ENCODE measurements at regions not wholly inside any gene's neighbourhood (a gene's known extent, or its start where the extent isn't known, plus 50 kb on each side); places are given as distances from the start of the nearest gene placed in this dataset.
"Not testable (repeated sequence)": the region's sequence is repeated elsewhere in the genome, so short reads cannot be mapped to it uniquely, and the experiment has no call there.

DNA sequence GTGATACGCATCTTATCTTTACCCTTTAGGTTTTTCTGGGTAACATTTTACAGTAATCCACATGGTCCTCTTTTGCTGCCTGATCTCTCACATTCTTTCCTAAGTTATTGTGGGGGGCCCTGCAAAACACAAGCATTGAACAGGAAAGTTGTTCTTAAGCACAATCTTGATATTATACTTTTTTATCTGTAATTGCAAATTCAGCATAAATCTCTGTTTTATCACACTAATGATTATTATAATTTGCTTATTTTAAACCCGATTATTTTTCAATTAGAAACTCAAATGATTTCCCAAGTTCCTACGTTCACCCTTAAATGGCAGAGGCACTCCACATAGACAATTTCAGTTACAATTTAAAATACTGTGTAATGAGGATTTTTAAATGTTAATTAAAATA lies 386.0 kb upstream of the GYPC start:
- no peaks in the 10 kb centered on the region for H3K36me3 ChIP-seq (ENCODE audit: control insufficient read depth in 2 of 2, insufficient read depth in 2 of 2, low read length in 1 of 2)
- DNase-seq (ENCODE audit: low read depth in 6 of 9, low spot score in 9 of 9), result no peak
- 97% methylated on average over 3 of the region's 3 CpGs for WGBS
- H3K9me3 ChIP-seq (ENCODE audit: control insufficient read depth in 2 of 2, insufficient read depth in 1 of 2, low read length in 1 of 2), result no peaks in the 10 kb centered on the region
- H3K27me3 ChIP-seq (ENCODE audit: control insufficient read depth in 2 of 2, insufficient read depth in 1 of 2, low read length in 1 of 2), result no peaks in the 10 kb centered on the region
- no peak overlapping the region for H3K27ac ChIP-seq (ENCODE audit: low read depth in 1 of 2, low read length in 1 of 2)
- no peaks in the 10 kb centered on the region for H3K4me1 ChIP-seq (ENCODE audit: control insufficient read depth in 2 of 2, insufficient read depth in 2 of 2, low read length in 2 of 2)
- H3K4me3 ChIP-seq (ENCODE audit: low read length in 2 of 2), result no peak overlapping the region

GRCh38 chr2:126270587-126270986 lies 385.4 kb upstream of the GYPC start:
- H3K27me3 ChIP-seq (ENCODE audit: control insufficient read depth in 2 of 2, insufficient read depth in 1 of 2, low read length in 1 of 2), result no peaks in the 10 kb centered on the region
- 41% methylated on average over 2 of the region's 2 CpGs for WGBS
- DNase-seq (ENCODE audit: low read depth in 6 of 9, low spot score in 9 of 9), result no peak

DNA sequence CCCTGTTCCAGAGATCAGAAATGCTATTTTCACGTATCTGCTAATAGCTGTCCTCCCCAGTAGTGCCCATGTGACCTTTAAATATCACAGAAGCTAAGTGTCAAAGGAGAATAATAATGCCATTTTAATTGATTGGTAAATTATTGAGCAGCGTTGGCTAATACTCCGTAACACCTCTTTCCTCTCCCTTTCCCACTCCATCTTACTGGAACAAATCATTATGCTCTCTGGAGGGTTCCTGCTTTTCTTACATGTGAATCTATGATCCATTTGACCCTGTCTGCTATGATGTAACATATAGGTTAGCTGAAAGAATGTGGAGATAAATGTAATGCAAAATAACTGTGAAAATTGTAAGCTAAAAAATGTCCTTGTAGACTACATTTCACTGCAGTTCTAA lies 383.6 kb upstream of the GYPC start:
- Histone ChIP-seq H3K4me3 (ENCODE audit: low read length in 2 of 2) (no peak overlapping the region), H3K36me3 (ENCODE audit: control insufficient read depth in 2 of 2, insufficient read depth in 2 of 2, low read length in 1 of 2) (no peaks in the 10 kb centered on the region), H3K4me1 (ENCODE audit: control insufficient read depth in 2 of 2, insufficient read depth in 2 of 2, low read length in 2 of 2) (no peaks in the 10 kb centered on the region), H3K27me3 (ENCODE audit: control insufficient read depth in 2 of 2, insufficient read depth in 1 of 2, low read length in 1 of 2) (no peaks in the 10 kb centered on the region), H3K27ac (ENCODE audit: low read depth in 1 of 2, low read length in 1 of 2) (no peak overlapping the region), H3K9me3 (ENCODE audit: control insufficient read depth in 2 of 2, insufficient read depth in 1 of 2, low read length in 1 of 2) (no peaks in the 10 kb centered on the region)
- DNase-seq (ENCODE audit: low read depth in 6 of 9, low spot score in 9 of 9), result no peak
- 76% methylated on average over 3 of the region's 3 CpGs for WGBS

More at GRCh38 chr2:126270587-126270986, 385.4 kb upstream of the GYPC start:
- Histone ChIP-seq H3K27ac (ENCODE audit: low read depth in 1 of 2, low read length in 1 of 2) (no peak overlapping the region), H3K9me3 (ENCODE audit: control insufficient read depth in 2 of 2, insufficient read depth in 1 of 2, low read length in 1 of 2) (no peaks in the 10 kb centered on the region), H3K4me3 (ENCODE audit: low read length in 2 of 2) (no peak overlapping the region), H3K4me1 (ENCODE audit: control insufficient read depth in 2 of 2, insufficient read depth in 2 of 2, low read length in 2 of 2) (no peaks in the 10 kb centered on the region), H3K36me3 (ENCODE audit: control insufficient read depth in 2 of 2, insufficient read depth in 2 of 2, low read length in 1 of 2) (no peaks in the 10 kb centered on the region)

DNA sequence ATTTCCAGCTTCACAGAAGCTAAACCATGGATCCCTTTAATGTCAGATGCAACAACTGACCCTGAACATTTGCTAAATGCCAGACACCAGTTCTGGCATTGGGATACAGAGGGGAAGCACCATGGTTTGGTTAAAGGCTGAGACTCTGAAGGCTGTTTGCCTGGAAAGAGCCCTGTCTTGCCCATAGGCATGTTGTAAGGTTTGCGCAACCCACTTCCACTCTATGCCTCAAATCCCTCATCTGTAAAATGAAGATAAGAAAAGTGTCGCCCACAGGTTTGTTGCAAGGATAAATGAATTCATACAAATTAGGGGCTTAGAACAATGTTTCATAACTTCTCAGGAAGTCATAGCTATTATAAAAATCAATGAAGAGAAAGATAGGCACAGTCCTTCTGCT lies 380.9 kb upstream of the GYPC start:
- H3K4me1 ChIP-seq (ENCODE audit: control insufficient read depth in 2 of 2, insufficient read depth in 2 of 2, low read length in 2 of 2), result no peaks in the 10 kb centered on the region
- H3K4me3 ChIP-seq (ENCODE audit: low read length in 2 of 2), result no peak overlapping the region
- H3K9me3 ChIP-seq (ENCODE audit: control insufficient read depth in 2 of 2, insufficient read depth in 1 of 2, low read length in 1 of 2), result no peaks in the 10 kb centered on the region
- no peak overlapping the region for H3K27ac ChIP-seq (ENCODE audit: low read depth in 1 of 2, low read length in 1 of 2)
- no peaks in the 10 kb centered on the region for H3K27me3 ChIP-seq (ENCODE audit: control insufficient read depth in 2 of 2, insufficient read depth in 1 of 2, low read length in 1 of 2)
- DNase-seq (ENCODE audit: low read depth in 6 of 9, low spot score in 9 of 9), result no peak
- WGBS, result 82% methylated on average over 2 of the region's 2 CpGs
- no peaks in the 10 kb centered on the region for H3K36me3 ChIP-seq (ENCODE audit: control insufficient read depth in 2 of 2, insufficient read depth in 2 of 2, low read length in 1 of 2)

DNA sequence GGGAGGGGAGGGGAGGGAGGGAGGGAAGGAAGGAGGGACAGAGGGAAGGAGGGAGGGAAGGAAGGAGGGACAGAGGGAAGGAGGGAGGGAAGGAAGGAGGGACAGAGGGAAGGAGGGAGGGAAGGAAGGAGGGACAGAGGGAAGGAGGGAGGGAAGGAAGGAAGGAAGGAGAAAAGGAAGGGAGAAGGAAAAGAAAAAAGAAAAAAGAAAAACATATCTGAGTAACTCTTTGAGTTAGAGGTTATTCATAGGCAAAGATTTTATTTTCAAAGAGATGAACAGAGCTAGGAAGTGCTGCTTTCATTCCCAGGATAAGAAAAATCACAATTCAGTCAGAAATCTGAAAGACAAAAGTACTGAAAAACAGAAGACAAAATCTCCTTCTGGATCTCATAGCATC lies 379.7 kb upstream of the GYPC start:
- DNase-seq (ENCODE audit: low read depth in 6 of 9, low spot score in 9 of 9); H3K4me1 ChIP-seq (ENCODE audit: control insufficient read depth in 2 of 2, insufficient read depth in 2 of 2, low read length in 2 of 2); H3K9me3 ChIP-seq (ENCODE audit: control insufficient read depth in 2 of 2, insufficient read depth in 1 of 2, low read length in 1 of 2): not testable (repeated sequence)

GRCh38 chr2:126288362-126288761 lies 367.6 kb upstream of the GYPC start:
- H3K36me3 ChIP-seq (ENCODE audit: control insufficient read depth in 2 of 2, insufficient read depth in 2 of 2, low read length in 1 of 2), result no peaks in the 10 kb centered on the region
- no peaks in the 10 kb centered on the region for H3K4me1 ChIP-seq (ENCODE audit: control insufficient read depth in 2 of 2, insufficient read depth in 2 of 2, low read length in 2 of 2)
- no peak overlapping the region for H3K4me3 ChIP-seq (ENCODE audit: low read length in 2 of 2)
- H3K27ac ChIP-seq (ENCODE audit: low read depth in 1 of 2, low read length in 1 of 2), result no peak overlapping the region
- no peaks in the 10 kb centered on the region for H3K27me3 ChIP-seq (ENCODE audit: control insufficient read depth in 2 of 2, insufficient read depth in 1 of 2, low read length in 1 of 2)
- WGBS, result 91% methylated on average over 1 of the region's 1 CpG
- no peak for DNase-seq (ENCODE audit: low read depth in 6 of 9, low spot score in 9 of 9)
- no peaks in the 10 kb centered on the region for H3K9me3 ChIP-seq (ENCODE audit: control insufficient read depth in 2 of 2, insufficient read depth in 1 of 2, low read length in 1 of 2)

More for the DNA sequence above, 379.7 kb upstream of the GYPC start:
- H3K4me3 ChIP-seq (ENCODE audit: low read length in 2 of 2); H3K27me3 ChIP-seq (ENCODE audit: control insufficient read depth in 2 of 2, insufficient read depth in 1 of 2, low read length in 1 of 2); H3K36me3 ChIP-seq (ENCODE audit: control insufficient read depth in 2 of 2, insufficient read depth in 2 of 2, low read length in 1 of 2); H3K27ac ChIP-seq (ENCODE audit: low read depth in 1 of 2, low read length in 1 of 2): not testable (repeated sequence)

- not testable (repeated sequence) for DNase-seq (ENCODE audit: low read depth in 6 of 9, low spot score in 9 of 9); H3K27me3 ChIP-seq (ENCODE audit: control insufficient read depth in 2 of 2, insufficient read depth in 1 of 2, low read length in 1 of 2); H3K9me3 ChIP-seq (ENCODE audit: control insufficient read depth in 2 of 2, insufficient read depth in 1 of 2, low read length in 1 of 2); H3K4me3 ChIP-seq (ENCODE audit: low read length in 2 of 2); H3K36me3 ChIP-seq (ENCODE audit: control insufficient read depth in 2 of 2, insufficient read depth in 2 of 2, low read length in 1 of 2); H3K27ac ChIP-seq (ENCODE audit: low read depth in 1 of 2, low read length in 1 of 2); H3K4me1 ChIP-seq (ENCODE audit: control insufficient read depth in 2 of 2, insufficient read depth in 2 of 2, low read length in 2 of 2)
- 96% methylated on average over 1 of the region's 1 CpG for WGBS
Observed at GRCh38 chr2:126293962-126294361, 362.0 kb upstream of the GYPC start.

DNA sequence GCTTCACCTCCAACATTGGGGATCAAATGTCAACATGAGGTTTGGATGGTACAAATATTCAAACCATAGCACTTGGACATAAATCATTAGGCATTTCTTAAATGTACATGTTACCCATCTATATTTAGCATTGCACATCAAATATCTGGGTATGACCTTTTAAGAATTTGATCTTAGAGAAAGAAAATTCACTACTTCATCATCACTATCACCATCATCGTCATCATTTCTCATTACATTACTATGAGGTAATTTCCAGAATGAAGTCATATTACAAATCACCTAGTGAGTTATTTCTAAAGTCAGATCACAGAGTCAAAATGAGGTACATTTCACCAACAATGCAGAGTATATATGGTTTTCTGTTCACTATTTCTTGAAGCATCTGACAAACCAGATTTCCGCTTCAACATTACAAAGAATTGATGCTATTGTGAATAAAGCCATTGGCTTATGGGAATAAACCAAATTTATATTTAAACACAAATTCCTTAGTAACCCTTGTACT lies 356.4 kb upstream of the GYPC start:
- DNase-seq (ENCODE audit: low read depth in 6 of 9, low spot score in 9 of 9), result no peak
- Histone ChIP-seq H3K9me3 (ENCODE audit: control insufficient read depth in 2 of 2, insufficient read depth in 1 of 2, low read length in 1 of 2) (no peaks in the 10 kb centered on the region), H3K4me1 (ENCODE audit: control insufficient read depth in 2 of 2, insufficient read depth in 2 of 2, low read length in 2 of 2) (no peaks in the 10 kb centered on the region), H3K36me3 (ENCODE audit: control insufficient read depth in 2 of 2, insufficient read depth in 2 of 2, low read length in 1 of 2) (no peaks in the 10 kb centered on the region), H3K27me3 (ENCODE audit: control insufficient read depth in 2 of 2, insufficient read depth in 1 of 2, low read length in 1 of 2) (no peaks in the 10 kb centered on the region), H3K4me3 (ENCODE audit: low read length in 2 of 2) (no peak overlapping the region), H3K27ac (ENCODE audit: low read depth in 1 of 2, low read length in 1 of 2) (no peak overlapping the region)
- WGBS, result 95% methylated on average over 2 of the region's 2 CpGs

GRCh38 chr2:126300348-126300747 lies 355.6 kb upstream of the GYPC start:
- no peaks in the 10 kb centered on the region for H3K27me3 ChIP-seq (ENCODE audit: control insufficient read depth in 2 of 2, insufficient read depth in 1 of 2, low read length in 1 of 2)
- no peak for DNase-seq (ENCODE audit: low read depth in 6 of 9, low spot score in 9 of 9)
- no peaks in the 10 kb centered on the region for H3K36me3 ChIP-seq (ENCODE audit: control insufficient read depth in 2 of 2, insufficient read depth in 2 of 2, low read length in 1 of 2)
- no peak overlapping the region for H3K27ac ChIP-seq (ENCODE audit: low read depth in 1 of 2, low read length in 1 of 2)
- H3K4me3 ChIP-seq (ENCODE audit: low read length in 2 of 2), result no peak overlapping the region
- 95% methylated on average over 1 of the region's 1 CpG for WGBS
- no peaks in the 10 kb centered on the region for H3K4me1 ChIP-seq (ENCODE audit: control insufficient read depth in 2 of 2, insufficient read depth in 2 of 2, low read length in 2 of 2)
- no peaks in the 10 kb centered on the region for H3K9me3 ChIP-seq (ENCODE audit: control insufficient read depth in 2 of 2, insufficient read depth in 1 of 2, low read length in 1 of 2)

- Histone ChIP-seq H3K27ac (ENCODE audit: low read depth in 1 of 2, low read length in 1 of 2) (no peak overlapping the region), H3K4me1 (ENCODE audit: control insufficient read depth in 2 of 2, insufficient read depth in 2 of 2, low read length in 2 of 2) (no peaks in the 10 kb centered on the region), H3K9me3 (ENCODE audit: control insufficient read depth in 2 of 2, insufficient read depth in 1 of 2, low read length in 1 of 2) (no peaks in the 10 kb centered on the region), H3K36me3 (ENCODE audit: control insufficient read depth in 2 of 2, insufficient read depth in 2 of 2, low read length in 1 of 2) (no peaks in the 10 kb centered on the region), H3K27me3 (ENCODE audit: control insufficient read depth in 2 of 2, insufficient read depth in 1 of 2, low read length in 1 of 2) (no peaks in the 10 kb centered on the region), H3K4me3 (ENCODE audit: low read length in 2 of 2) (no peak overlapping the region)
- 79% methylated on average over 3 of the region's 3 CpGs for WGBS
- no peak for DNase-seq (ENCODE audit: low read depth in 6 of 9, low spot score in 9 of 9)
Observed at GRCh38 chr2:126302043-126302442, 353.9 kb upstream of the GYPC start.

Data from thymus (tissue), 11 donors.